HCT116 (cell line): ENCODE measurements at regions not wholly inside any gene's neighbourhood (a gene's known extent, or its start where the extent isn't known, plus 50 kb on each side); places are given as distances from the start of the nearest gene placed in this dataset.

Experiments
- ATAC-seq: fragments of 200-7000 bp; cut with Tn5 transposase; 2 replicates; pipeline ENCODE4 v1.9.1; 2020; ENCODE audit warnings: mild to moderate bottlenecking, moderate library complexity
- BruUV-seq: library from RNA; stranded (reverse); fragments of 400-500 nt; replicated peaks from 2 replicates; lab custom pipeline; 2021; lab: Mats Ljungman, UMichigan
- CTCF ChIA-PET: fragments of 300-600 bp; sonication (Branson Sonifier 250); formaldehyde crosslinking; loops from one replicate; lab custom pipeline; 2021; ENCODE audit warnings: antibody characterized with exemption; lab: Charles Lee
- POLR2A ChIA-PET: fragments of 300-600, 350-600 bp; sonication (Branson Sonifier 250); formaldehyde crosslinking; loops from one replicate; lab custom pipeline; 2021; ENCODE audit warnings: antibody characterized with exemption; lab: Charles Lee
- RAD21 ChIA-PET, 2 experiments: fragments of 300-600 bp; sonication (Branson Sonifier 250); formaldehyde crosslinking; loops; one replicate each; lab custom pipeline; 2023; ENCODE audit warnings: low total read pairs in 2 of 2; ENCODE audit not compliant: uncharacterized antibody in 2 of 2, unreplicated experiment in 2 of 2, low non-redundant PET in 1 of 2; lab: Charles Lee
- DNase-seq: peaks from one replicate; pipeline ENCODE4 v3.0.0-alpha.2; 2010; ENCODE audit warnings: low read depth, low spot score
- H2AFZ ChIP-seq: fragments of 200-600 bp; shearing (Covaris generic), sonication (generic); 2 replicates; pipeline ENCODE4 v1.6.1; 2017; ENCODE audit warnings: low read depth, mixed run types, mixed read lengths, antibody characterized with exemption, low read length; ENCODE audit not compliant: poor library complexity, severe bottlenecking
- H3K27ac ChIP-seq: 2 replicates; pipeline ENCODE4 v1.5.1; 2012; ENCODE audit warnings: low read depth, low read length
- H3K27me3 ChIP-seq: fragments of 200-600 bp; sonication (generic); 2 replicates; pipeline ENCODE4 v1.6.1; 2016; ENCODE audit warnings: mixed run types, low read length, mixed read lengths; ENCODE audit not compliant: insufficient read depth
- H3K36me3 ChIP-seq, 2 experiments: fragments of 200-500 bp in 1 of 2; fragments of 200-600 bp in 1 of 2; sonication (Bioruptor generic) in 1 of 2; sonication (generic) in 1 of 2; 2 replicates each; pipeline versions ENCODE4 v1.5.1 to v1.6.1; 2014 to 2016; ENCODE audit warnings: low read length in 2 of 2, inconsistent platforms in 1 of 2, mixed read lengths in 1 of 2, mixed run types in 1 of 2; ENCODE audit not compliant: insufficient read depth in 2 of 2, control insufficient read depth in 1 of 2
- H3K4me1 ChIP-seq, 2 experiments: fragments of 200-600 bp in 1 of 2; sonication (generic) in 1 of 2; 2 replicates each; pipeline versions ENCODE4 v1.5.1 to v1.6.1; 2012 to 2017; ENCODE audit warnings: low read length in 2 of 2, inconsistent platforms in 1 of 2, mild to moderate bottlenecking in 1 of 2, mixed read lengths in 1 of 2, mixed run types in 1 of 2, moderate library complexity in 1 of 2; ENCODE audit not compliant: insufficient read depth in 2 of 2, control insufficient read depth in 1 of 2
- H3K4me2 ChIP-seq: fragments of 200-600 bp; sonication (generic); 2 replicates; pipeline ENCODE4 v1.6.1; 2017; ENCODE audit warnings: mixed run types, low read length, mixed read lengths
- H3K4me3 ChIP-seq, 2 experiments: fragments of 200-600 bp in 1 of 2; sonication (generic) in 1 of 2; replicated peaks in 1 of 2; 2 replicates each; pipeline ENCODE4 v1.5.1; 2011 to 2016; ENCODE audit warnings: low read length in 2 of 2, control low read depth in 1 of 2, low read depth in 1 of 2, mild to moderate bottlenecking in 1 of 2, mixed read lengths in 1 of 2, mixed run types in 1 of 2
- H3K79me2 ChIP-seq: fragments of 200-600 bp; sonication (generic); 2 replicates; pipeline ENCODE4 v1.6.1; 2017; ENCODE audit warnings: mild to moderate bottlenecking, mixed run types, low read length, moderate library complexity, mixed read lengths; ENCODE audit not compliant: insufficient read depth
- H3K9ac ChIP-seq: fragments of 200-600 bp; sonication (generic); 2 replicates; pipeline ENCODE4 v1.6.1; 2016; ENCODE audit warnings: low read length, mixed read lengths
- H3K9me2 ChIP-seq: fragments of 200-600 bp; sonication (generic), shearing (Covaris generic); 2 replicates; pipeline ENCODE4 v1.6.1; 2017; ENCODE audit warnings: mixed run types, mild to moderate bottlenecking, moderate library complexity; ENCODE audit not compliant: insufficient read depth
- H3K9me3 ChIP-seq, 2 experiments: fragments of 200-500 bp in 1 of 2; fragments of 200-600 bp in 1 of 2; sonication (Bioruptor generic) in 1 of 2; sonication (generic) in 1 of 2; 2 replicates each; pipeline ENCODE4 v1.6.1; 2014 to 2017; ENCODE audit warnings: low read length in 2 of 2, mixed read lengths in 2 of 2, inconsistent platforms in 1 of 2, low read depth in 1 of 2, mild to moderate bottlenecking in 1 of 2, mixed run types in 1 of 2, moderate library complexity in 1 of 2; ENCODE audit not compliant: control insufficient read depth in 1 of 2, insufficient read depth in 1 of 2
- H4K20me1 ChIP-seq: fragments of 200-600 bp; sonication (generic), shearing (Covaris generic); 2 replicates; pipeline ENCODE4 v1.6.1; 2017; ENCODE audit warnings: mixed run types, mild to moderate bottlenecking, moderate library complexity; ENCODE audit not compliant: insufficient read depth
- CBX3 ChIP-seq: IDR thresholded peaks from 2 replicates; pipeline ENCODE4 v1.6.1; 2012; ENCODE audit warnings: low read depth
- EGR1 ChIP-seq: IDR thresholded peaks from 2 replicates; pipeline ENCODE4 v1.6.1; 2012; ENCODE audit warnings: low read depth
- ELF1 ChIP-seq: IDR thresholded peaks from 2 replicates; pipeline ENCODE4 v1.6.1; 2012; ENCODE audit warnings: low read depth, borderline replicate concordance
- EZH2 ChIP-seq: fragments of 200-600 bp; sonication (generic); IDR thresholded peaks from 2 replicates; pipeline ENCODE4 v1.6.1; 2017; ENCODE audit warnings: antibody characterized with exemption, mixed run types
- EZH2phosphoT487 ChIP-seq: fragments of 200-600 bp; IDR thresholded peaks from 2 replicates; pipeline ENCODE4 v1.6.1; 2018; ENCODE audit warnings: antibody characterized with exemption, borderline replicate concordance
- FOSL1 ChIP-seq: IDR thresholded peaks from 2 replicates; pipeline ENCODE4 v1.6.1; 2012; ENCODE audit warnings: low read depth
- JUND ChIP-seq: IDR thresholded peaks from 2 replicates; pipeline ENCODE4 v1.6.1; 2012
- POLR2A ChIP-seq: IDR thresholded peaks from 2 replicates; pipeline ENCODE4 v1.7.0; 2011; ENCODE audit warnings: borderline replicate concordance; ENCODE audit not compliant: insufficient read depth, insufficient read length; ENCODE audit errors: extremely low read depth
- RAD21 ChIP-seq: IDR thresholded peaks from 2 replicates; pipeline ENCODE4 v1.6.1; 2012; ENCODE audit warnings: low read depth, mild to moderate bottlenecking
- SIN3A ChIP-seq: IDR thresholded peaks from 2 replicates; pipeline ENCODE4 v1.6.1; 2012; ENCODE audit warnings: low read depth
- SP1 ChIP-seq: IDR thresholded peaks from 2 replicates; pipeline ENCODE4 v1.6.1; 2012; ENCODE audit warnings: low read depth
- YY1 ChIP-seq: IDR thresholded peaks from 2 replicates; pipeline ENCODE4 v1.6.1; 2011; ENCODE audit warnings: low read length, low read depth, moderate library complexity, mild to moderate bottlenecking; ENCODE audit not compliant: insufficient replicate concordance; ENCODE audit errors: extremely low read depth
- ZFX ChIP-seq: fragments of 450-650 bp; IDR thresholded peaks from 2 replicates; pipeline ENCODE4 v1.6.1; 2017
- ZNF274 ChIP-seq: fragments of 200-500 bp; sonication (Bioruptor generic); IDR thresholded peaks from 2 replicates; pipeline ENCODE4 v1.6.1; 2014; ENCODE audit warnings: mild to moderate bottlenecking, low read depth, low read length, inconsistent platforms
- intact Hi-C: fragments of 100-400 bp; cut with micrococcal nuclease; formaldehyde crosslinking; loops from 2 replicates; pipeline ENCODE4 v1.10.0; 2022
- TF ChIP-seq, protein P1 (sequence below): IDR thresholded peaks from 2 replicates; pipeline ENCODE4 v1.6.1; 2012
- TF ChIP-seq, protein P2 (sequence below), 3 experiments: fragments of 200-600 bp in 1 of 3; sonication (generic) in 1 of 3; IDR thresholded peaks in 2 of 3; conservative IDR thresholded peaks in 1 of 3; 2 replicates each; pipeline ENCODE4 v1.5.1; 2012 to 2017; ENCODE audit warnings: low read depth in 2 of 3, low read length in 2 of 3, antibody characterized with exemption in 1 of 3, borderline replicate concordance in 1 of 3, control low read depth in 1 of 3, mild to moderate bottlenecking in 1 of 3, mixed read lengths in 1 of 3, mixed run types in 1 of 3, moderate library complexity in 1 of 3; ENCODE audit not compliant: insufficient read depth in 1 of 3
- TF ChIP-seq, protein P3 (sequence below): IDR thresholded peaks from 2 replicates; pipeline ENCODE4 v1.6.1; 2012; ENCODE audit warnings: low read depth
- TF ChIP-seq, protein P4 (sequence below): IDR thresholded peaks from 2 replicates; pipeline ENCODE4 v1.6.1; 2011; ENCODE audit warnings: mild to moderate bottlenecking, low read length, moderate library complexity; ENCODE audit not compliant: insufficient replicate concordance; ENCODE audit errors: extremely low read depth
- TF ChIP-seq, protein P5 (sequence below): IDR thresholded peaks from 2 replicates; pipeline ENCODE4 v1.6.1; 2012

DNA sequence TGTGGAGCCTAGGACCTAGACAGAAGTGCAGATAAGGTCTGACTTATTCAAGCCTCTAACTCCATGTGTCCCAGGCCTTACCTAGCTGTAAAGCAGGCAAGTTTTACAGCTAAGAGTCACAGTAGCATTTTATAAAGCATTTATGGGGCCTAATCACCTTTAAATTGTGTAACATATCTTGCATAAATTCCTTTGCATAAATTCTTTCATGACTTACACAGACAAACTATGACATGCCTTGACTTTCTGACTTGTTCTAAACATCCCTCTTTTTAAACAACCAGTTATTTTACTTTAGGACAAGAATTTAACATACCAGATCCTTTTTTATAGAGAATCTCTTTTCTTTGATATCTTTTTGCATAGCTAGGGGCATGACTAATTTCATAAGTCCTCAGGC is 1257.8 kb upstream of the NRXN1 start:
- no peaks in the 10 kb centered on the region for H3K9me3 ChIP-seq
- no peaks in the 10 kb centered on the region for H3K4me1 ChIP-seq
- TF ChIP-seq EZH2 (no peak), ZNF274 (no peak), ZFX (no peak), CBX3 (no peak), ELF1 (no peak), FOSL1 (no peak), YY1 (no peak), RAD21 (no peak), SP1 (no peak), JUND (no peak), EGR1 (no peak), POLR2A (no peak), EZH2phosphoT487 (no peak), SIN3A (no peak)
- TF ChIP-seq, protein P1, sequence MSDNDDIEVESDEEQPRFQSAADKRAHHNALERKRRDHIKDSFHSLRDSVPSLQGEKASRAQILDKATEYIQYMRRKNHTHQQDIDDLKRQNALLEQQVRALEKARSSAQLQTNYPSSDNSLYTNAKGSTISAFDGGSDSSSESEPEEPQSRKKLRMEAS: no peak
- TF ChIP-seq, protein P2, sequence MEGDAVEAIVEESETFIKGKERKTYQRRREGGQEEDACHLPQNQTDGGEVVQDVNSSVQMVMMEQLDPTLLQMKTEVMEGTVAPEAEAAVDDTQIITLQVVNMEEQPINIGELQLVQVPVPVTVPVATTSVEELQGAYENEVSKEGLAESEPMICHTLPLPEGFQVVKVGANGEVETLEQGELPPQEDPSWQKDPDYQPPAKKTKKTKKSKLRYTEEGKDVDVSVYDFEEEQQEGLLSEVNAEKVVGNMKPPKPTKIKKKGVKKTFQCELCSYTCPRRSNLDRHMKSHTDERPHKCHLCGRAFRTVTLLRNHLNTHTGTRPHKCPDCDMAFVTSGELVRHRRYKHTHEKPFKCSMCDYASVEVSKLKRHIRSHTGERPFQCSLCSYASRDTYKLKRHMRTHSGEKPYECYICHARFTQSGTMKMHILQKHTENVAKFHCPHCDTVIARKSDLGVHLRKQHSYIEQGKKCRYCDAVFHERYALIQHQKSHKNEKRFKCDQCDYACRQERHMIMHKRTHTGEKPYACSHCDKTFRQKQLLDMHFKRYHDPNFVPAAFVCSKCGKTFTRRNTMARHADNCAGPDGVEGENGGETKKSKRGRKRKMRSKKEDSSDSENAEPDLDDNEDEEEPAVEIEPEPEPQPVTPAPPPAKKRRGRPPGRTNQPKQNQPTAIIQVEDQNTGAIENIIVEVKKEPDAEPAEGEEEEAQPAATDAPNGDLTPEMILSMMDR (IDR thresholded peaks at IDR 0.05 in 2 of 3, conservative IDR thresholded peaks at IDR 0.05 in 1 of 3; ENCODE audit: borderline replicate concordance in 1 of 3, insufficient read depth in 1 of 3, low read depth in 2 of 3, low read length in 2 of 3): no peak
- TF ChIP-seq, protein P3, sequence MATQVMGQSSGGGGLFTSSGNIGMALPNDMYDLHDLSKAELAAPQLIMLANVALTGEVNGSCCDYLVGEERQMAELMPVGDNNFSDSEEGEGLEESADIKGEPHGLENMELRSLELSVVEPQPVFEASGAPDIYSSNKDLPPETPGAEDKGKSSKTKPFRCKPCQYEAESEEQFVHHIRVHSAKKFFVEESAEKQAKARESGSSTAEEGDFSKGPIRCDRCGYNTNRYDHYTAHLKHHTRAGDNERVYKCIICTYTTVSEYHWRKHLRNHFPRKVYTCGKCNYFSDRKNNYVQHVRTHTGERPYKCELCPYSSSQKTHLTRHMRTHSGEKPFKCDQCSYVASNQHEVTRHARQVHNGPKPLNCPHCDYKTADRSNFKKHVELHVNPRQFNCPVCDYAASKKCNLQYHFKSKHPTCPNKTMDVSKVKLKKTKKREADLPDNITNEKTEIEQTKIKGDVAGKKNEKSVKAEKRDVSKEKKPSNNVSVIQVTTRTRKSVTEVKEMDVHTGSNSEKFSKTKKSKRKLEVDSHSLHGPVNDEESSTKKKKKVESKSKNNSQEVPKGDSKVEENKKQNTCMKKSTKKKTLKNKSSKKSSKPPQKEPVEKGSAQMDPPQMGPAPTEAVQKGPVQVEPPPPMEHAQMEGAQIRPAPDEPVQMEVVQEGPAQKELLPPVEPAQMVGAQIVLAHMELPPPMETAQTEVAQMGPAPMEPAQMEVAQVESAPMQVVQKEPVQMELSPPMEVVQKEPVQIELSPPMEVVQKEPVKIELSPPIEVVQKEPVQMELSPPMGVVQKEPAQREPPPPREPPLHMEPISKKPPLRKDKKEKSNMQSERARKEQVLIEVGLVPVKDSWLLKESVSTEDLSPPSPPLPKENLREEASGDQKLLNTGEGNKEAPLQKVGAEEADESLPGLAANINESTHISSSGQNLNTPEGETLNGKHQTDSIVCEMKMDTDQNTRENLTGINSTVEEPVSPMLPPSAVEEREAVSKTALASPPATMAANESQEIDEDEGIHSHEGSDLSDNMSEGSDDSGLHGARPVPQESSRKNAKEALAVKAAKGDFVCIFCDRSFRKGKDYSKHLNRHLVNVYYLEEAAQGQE: no peak
- TF ChIP-seq, protein P4, sequence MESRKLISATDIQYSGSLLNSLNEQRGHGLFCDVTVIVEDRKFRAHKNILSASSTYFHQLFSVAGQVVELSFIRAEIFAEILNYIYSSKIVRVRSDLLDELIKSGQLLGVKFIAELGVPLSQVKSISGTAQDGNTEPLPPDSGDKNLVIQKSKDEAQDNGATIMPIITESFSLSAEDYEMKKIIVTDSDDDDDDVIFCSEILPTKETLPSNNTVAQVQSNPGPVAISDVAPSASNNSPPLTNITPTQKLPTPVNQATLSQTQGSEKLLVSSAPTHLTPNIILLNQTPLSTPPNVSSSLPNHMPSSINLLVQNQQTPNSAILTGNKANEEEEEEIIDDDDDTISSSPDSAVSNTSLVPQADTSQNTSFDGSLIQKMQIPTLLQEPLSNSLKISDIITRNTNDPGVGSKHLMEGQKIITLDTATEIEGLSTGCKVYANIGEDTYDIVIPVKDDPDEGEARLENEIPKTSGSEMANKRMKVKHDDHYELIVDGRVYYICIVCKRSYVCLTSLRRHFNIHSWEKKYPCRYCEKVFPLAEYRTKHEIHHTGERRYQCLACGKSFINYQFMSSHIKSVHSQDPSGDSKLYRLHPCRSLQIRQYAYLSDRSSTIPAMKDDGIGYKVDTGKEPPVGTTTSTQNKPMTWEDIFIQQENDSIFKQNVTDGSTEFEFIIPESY: no peak
- TF ChIP-seq, protein P5, sequence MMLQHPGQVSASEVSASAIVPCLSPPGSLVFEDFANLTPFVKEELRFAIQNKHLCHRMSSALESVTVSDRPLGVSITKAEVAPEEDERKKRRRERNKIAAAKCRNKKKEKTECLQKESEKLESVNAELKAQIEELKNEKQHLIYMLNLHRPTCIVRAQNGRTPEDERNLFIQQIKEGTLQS: no peak
- no peaks in the 10 kb centered on the region for H3K27me3 ChIP-seq
- no peaks in the 10 kb centered on the region for H4K20me1 ChIP-seq
- CTCF ChIA-PET: no interaction called here
- intact Hi-C loops: no loop called here
- RAD21 ChIA-PET: no interaction called here
- DNase-seq (no peak), ATAC-seq (no peak)
- no peak overlapping the region for H3K27ac ChIP-seq
- H3K4me2 ChIP-seq: no peak overlapping the region
- H3K9me2 ChIP-seq: no peaks in the 10 kb centered on the region
- H3K79me2 ChIP-seq: no peaks in the 10 kb centered on the region
- no peak overlapping the region for H3K9ac ChIP-seq
- H3K36me3 ChIP-seq: no peaks in the 10 kb centered on the region
- no TSS peak for BruUV-seq
- H2AFZ ChIP-seq: no peak overlapping the region
- no peak overlapping the region for H3K4me3 ChIP-seq
- POLR2A ChIA-PET: no interaction called here
